ENCODE measurements at regions not wholly inside any gene's neighbourhood (a gene's known extent, or its start where the extent isn't known, plus 50 kb on each side); places are given as distances from the start of the nearest gene placed in this dataset.

- Mint-ChIP-seq H3K4me3 (no peak overlapping the region), H3K27me3 (ENCODE audit: low read depth, poor library complexity) (no peaks in the 10 kb centered on the region), H3K4me1 (no peaks in the 10 kb centered on the region), H3K36me3 (ENCODE audit: low read depth) (peaks cover 27% of the 10 kb centered on the region), H3K27ac (no peak overlapping the region), H3K9me3 (peaks cover 14% of the 10 kb centered on the region)
- no peak for TF ChIP-seq CTCF (IDR thresholded peaks at IDR 0.05)
- no peak for DNase-seq
Measured at GRCh38 chr3:64426551-64426950, 201.3 kb upstream of the PRICKLE2 start.

GRCh38 chr3:64422932-64423331 is 197.7 kb upstream of the PRICKLE2 start:
- H3K27ac Mint-ChIP-seq, result no peak overlapping the region
- no peaks in the 10 kb centered on the region for H3K27me3 Mint-ChIP-seq (ENCODE audit: low read depth, poor library complexity)
- no peaks in the 10 kb centered on the region for H3K9me3 Mint-ChIP-seq
- no peak for DNase-seq
- H3K4me1 Mint-ChIP-seq, result peaks cover 4% of the 10 kb centered on the region
- H3K36me3 Mint-ChIP-seq (ENCODE audit: low read depth), result peaks cover under 1% of the 10 kb centered on the region
- no peak overlapping the region for H3K4me3 Mint-ChIP-seq
- TF ChIP-seq CTCF (IDR thresholded peaks at IDR 0.05), result no peak

- H3K27ac Mint-ChIP-seq, result no peak overlapping the region
- H3K4me3 Mint-ChIP-seq, result no peak overlapping the region
- DNase-seq, result no peak
- no peak for TF ChIP-seq CTCF (IDR thresholded peaks at IDR 0.05)
- H3K36me3 Mint-ChIP-seq (ENCODE audit: low read depth), result no peaks in the 10 kb centered on the region
- H3K4me1 Mint-ChIP-seq, result peaks cover 9% of the 10 kb centered on the region
- H3K27me3 Mint-ChIP-seq (ENCODE audit: low read depth, poor library complexity), result no peaks in the 10 kb centered on the region
- no peaks in the 10 kb centered on the region for H3K9me3 Mint-ChIP-seq
Measured at GRCh38 chr3:64422192-64422591, 196.9 kb upstream of the PRICKLE2 start.

GRCh38 chr3:64417816-64418215 is 192.6 kb upstream of the PRICKLE2 start:
- DNase-seq, result peak; percentile 14
- Mint-ChIP-seq H3K4me3 (no peak overlapping the region), H3K36me3 (ENCODE audit: low read depth) (peaks cover 9% of the 10 kb centered on the region), H3K4me1 (peaks cover 35% of the 10 kb centered on the region), H3K27ac (peak overlapping the region; percentile 97), H3K27me3 (ENCODE audit: low read depth, poor library complexity) (no peaks in the 10 kb centered on the region), H3K9me3 (no peaks in the 10 kb centered on the region)
- no peak for TF ChIP-seq CTCF (IDR thresholded peaks at IDR 0.05)

- no peak for DNase-seq
- TF ChIP-seq CTCF (IDR thresholded peaks at IDR 0.05), result no peak
- Mint-ChIP-seq H3K4me1 (peaks cover 54% of the 10 kb centered on the region), H3K36me3 (ENCODE audit: low read depth) (peaks cover 9% of the 10 kb centered on the region), H3K4me3 (no peak overlapping the region), H3K27me3 (ENCODE audit: low read depth, poor library complexity) (no peaks in the 10 kb centered on the region), H3K27ac (peak overlapping the region; percentile 22), H3K9me3 (no peaks in the 10 kb centered on the region)
Measured at GRCh38 chr3:64414043-64414442, 188.8 kb upstream of the PRICKLE2 start.

GRCh38 chr3:64411101-64411500 is 185.8 kb upstream of the PRICKLE2 start:
- H3K36me3 Mint-ChIP-seq (ENCODE audit: low read depth), result peaks cover 15% of the 10 kb centered on the region
- H3K4me1 Mint-ChIP-seq, result peaks cover 47% of the 10 kb centered on the region
- H3K27ac Mint-ChIP-seq, result no peak overlapping the region

More at GRCh38 chr3:64411101-64411500, 185.8 kb upstream of the PRICKLE2 start:
- no peak overlapping the region for H3K4me3 Mint-ChIP-seq
- no peaks in the 10 kb centered on the region for H3K9me3 Mint-ChIP-seq
- no peak for TF ChIP-seq CTCF (IDR thresholded peaks at IDR 0.05)
- no peaks in the 10 kb centered on the region for H3K27me3 Mint-ChIP-seq (ENCODE audit: low read depth, poor library complexity)
- no peak for DNase-seq
